Stimulated activated CD4-positive, alpha-beta T cell treated with anti-CD3 and anti-CD28 coated beads, TNF-alpha, amount 100 ng/mL, for 48 hours (primary cell): ENCODE measurements at regions not wholly inside any gene's neighbourhood (a gene's known extent, or its start where the extent isn't known, plus 50 kb on each side); places are given as distances from the start of the nearest gene placed in this dataset.
"Not testable (repeated sequence)": the region's sequence is repeated elsewhere in the genome, so short reads cannot be mapped to it uniquely, and the experiment has no call there.

ENCODE experiments used
- DNase-seq, 3 donors: peaks; one replicate each; pipeline ENCODE4 v3.0.0-alpha.2; 2020; ENCODE audit warnings: low read depth in 3 of 3

GRCh38 chr3:181533811-181534210 lies 177.9 kb upstream of the SOX2 start:
- DNase-seq: no peak

DNA sequence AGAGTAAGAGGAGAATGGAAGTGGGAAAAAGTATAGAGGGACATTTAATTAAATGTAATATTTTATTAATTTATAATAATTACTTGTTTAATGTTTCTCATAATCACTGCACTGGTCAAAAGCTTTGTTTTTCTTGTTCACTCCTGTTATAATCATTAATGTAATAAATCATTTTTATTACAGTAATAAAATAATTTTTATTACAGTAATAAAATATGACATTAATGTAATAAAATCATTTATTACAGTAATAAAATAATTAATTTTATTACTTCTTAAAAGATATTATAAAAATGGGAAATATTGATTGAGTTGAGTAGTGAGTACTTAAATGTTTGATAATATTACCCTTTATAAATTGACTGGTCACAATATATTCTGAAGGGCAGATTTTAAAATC lies 181.1 kb upstream of the SOX2 start:
- DNase-seq: no peak

- DNase-seq: no peak
Observed at GRCh38 chr3:181521831-181522230, 189.9 kb upstream of the SOX2 start.

DNA sequence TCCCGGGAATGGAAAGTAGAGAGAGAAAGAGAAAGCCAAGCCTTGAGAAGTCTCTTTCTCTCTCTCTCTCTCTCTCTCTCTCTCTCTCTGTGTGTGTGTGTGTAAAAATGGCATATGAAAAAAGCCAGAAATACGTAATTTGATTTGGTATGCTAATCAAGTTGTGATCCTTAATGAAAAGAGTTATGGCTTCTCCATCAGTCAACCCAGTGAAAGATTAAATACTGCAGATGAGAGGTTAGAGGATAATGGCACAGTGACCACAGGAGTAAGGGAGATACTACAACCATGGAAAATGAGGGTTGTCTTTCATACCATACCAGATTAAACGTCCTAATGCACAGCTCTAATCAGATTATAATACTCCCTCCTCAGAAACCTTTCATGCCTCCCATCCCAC lies 193.5 kb upstream of the SOX2 start:
- no peak for DNase-seq

- DNase-seq: no peak
Observed at GRCh38 chr3:181512787-181513186, 198.9 kb upstream of the SOX2 start.

DNA sequence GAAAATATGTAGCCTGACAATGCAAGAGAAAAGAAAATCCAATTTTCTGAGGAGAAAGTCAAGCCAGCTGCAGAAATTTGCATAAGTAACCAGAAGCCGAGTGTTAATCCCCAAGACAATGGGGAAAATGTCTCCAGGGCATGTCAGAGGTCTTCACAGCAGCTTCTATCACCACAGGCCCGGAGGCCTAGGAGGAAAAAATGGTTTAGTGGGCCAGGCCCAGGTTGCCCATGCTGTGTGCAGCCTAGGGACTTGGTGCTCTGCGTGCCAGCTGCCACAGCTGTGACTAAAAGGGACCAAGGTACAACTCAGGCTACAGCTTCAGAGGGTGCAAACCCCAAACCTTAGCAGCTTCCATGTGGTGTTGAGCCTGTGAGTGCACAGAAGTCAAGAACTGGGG lies 201.2 kb upstream of the SOX2 start:
- no peak for DNase-seq

DNA sequence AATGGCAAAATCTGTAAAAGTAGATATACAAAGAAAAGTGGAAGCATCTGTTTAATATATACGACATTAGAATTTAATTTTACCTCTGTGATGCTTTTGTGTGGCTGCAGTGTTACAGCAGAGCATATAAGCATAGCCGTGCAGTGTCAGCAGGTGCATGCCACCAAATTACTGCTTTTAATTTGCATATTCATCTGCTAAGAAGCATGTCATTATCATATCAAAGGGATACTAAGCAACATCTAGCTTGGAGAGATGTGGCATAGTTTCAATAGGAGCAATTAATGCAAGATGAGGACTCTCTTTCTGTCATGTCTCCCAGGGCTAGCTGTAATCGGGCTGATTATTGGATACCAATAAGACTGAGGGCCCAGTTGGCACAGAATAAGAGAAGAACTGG lies 214.4 kb upstream of the SOX2 start:
- no peak for DNase-seq

- no peak for DNase-seq
Observed at GRCh38 chr3:181493423-181493822, 218.3 kb upstream of the SOX2 start.

GRCh38 chr3:181488536-181488935 lies 223.2 kb upstream of the SOX2 start:
- no peak for DNase-seq

DNA sequence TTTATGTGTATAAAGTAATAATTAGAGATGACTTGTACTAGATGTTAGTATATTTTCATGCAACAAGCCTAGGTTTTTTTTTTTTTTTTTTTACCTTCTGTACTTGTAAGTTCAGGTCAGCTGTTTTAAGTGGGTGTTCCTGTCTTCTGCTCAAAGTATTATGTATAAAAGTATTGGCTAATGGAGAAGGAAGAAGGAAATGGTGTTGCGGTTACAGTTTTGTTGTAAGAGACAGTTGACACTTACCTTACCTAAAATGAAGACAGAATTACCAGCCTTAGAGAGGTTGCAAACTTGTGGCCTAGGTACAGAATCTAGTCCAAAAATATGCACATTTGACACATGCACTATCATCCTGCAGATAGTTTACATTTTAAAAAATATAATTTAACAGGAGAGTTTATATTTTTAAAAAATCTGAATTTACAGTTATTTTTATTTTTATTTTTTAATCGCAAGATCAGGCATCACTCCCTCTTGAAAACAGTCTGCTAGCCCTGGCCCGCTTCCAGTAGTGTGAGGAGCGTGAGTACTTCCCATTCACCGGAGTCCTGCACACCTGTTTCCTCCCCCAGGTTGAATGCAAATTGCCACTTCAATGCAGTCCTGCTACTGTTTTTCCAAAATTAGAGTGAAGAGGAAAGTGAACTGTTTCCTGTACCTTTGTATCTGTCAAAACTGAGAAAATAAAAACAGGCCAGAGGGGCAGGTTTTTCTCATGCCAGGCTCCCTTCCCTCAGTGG lies 224.3 kb upstream of the SOX2 start:
- no peak for DNase-seq

DNA sequence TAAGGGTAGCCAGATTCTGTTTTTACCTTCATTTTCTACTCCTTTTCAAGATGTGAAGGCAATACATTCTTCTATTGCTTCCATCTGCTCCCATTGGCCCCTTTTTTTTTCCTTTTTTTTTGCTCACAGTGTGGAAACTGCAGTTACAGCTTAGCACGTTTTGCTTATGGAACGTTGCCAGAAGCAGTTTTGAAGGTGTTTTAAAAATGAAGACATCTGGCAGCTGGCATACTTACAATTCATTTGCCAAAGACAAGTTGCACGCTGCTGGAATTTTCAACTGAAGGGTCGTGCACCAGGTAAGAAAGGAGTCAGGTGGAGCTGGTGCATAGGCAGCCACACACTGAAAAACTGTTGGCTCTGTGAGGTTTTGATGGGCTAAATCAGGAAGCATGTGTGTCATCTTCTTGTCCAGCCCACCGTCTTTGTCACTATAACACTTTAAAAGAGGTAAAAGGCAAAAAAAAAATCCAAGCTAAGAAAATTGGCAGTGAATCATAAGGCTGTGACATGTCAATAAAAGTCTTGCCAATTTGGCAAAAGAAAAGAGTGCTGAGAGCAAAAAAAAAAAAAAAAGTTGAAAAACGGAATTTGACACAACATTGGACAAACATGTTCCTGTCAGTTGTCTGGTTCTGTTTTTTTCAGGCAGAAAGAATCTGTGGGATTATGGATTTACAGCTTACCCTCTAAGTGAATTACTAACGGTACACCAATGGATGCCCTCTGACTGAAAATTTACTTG lies 225.4 kb upstream of the SOX2 start:
- no peak for DNase-seq

GRCh38 chr3:181484026-181484425 lies 227.7 kb upstream of the SOX2 start:
- DNase-seq: no peak

GRCh38 chr3:181475146-181475545 lies 236.6 kb upstream of the SOX2 start:
- not testable (repeated sequence) for DNase-seq

DNA sequence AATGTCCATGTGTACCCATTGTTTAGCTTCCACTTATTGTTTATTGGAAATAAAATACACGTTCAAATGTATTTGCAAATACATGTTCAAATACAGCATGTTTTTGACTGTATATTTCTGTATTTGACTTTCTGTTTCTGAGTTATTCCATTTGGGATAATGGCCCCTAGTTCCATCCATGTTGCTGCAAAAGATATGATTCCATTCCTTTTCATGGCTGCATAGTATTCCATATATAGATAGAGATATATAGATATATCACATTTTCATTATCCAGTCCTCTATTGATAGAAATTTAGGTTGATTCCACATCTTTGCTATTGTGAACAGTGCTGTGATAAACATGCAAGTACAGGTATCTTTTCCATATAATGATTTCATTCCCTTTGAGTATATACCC lies 241.4 kb upstream of the SOX2 start:
- DNase-seq: no peak

GRCh38 chr3:181464033-181464694 lies 247.6 kb upstream of the SOX2 start:
- DNase-seq: no peak

DNA sequence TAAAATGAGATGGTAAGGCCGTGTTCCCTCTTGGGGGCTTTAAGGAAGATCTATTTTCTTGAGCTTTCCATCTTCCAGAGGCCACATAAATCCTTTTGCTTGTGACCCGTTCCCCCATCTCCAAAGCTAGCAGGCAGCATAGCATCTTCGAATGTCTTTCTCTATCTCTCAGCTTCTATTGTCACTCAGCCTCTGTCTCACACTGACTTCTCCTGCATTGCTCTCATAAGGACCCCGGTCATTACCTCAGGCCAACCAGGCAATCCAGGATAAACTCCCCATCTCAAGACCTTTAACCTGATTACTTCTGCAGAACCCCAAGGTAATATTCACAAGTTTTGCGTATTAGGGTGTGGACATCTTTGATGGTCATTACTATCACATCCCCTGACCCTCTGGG lies 250.3 kb upstream of the SOX2 start:
- no peak for DNase-seq

DNA sequence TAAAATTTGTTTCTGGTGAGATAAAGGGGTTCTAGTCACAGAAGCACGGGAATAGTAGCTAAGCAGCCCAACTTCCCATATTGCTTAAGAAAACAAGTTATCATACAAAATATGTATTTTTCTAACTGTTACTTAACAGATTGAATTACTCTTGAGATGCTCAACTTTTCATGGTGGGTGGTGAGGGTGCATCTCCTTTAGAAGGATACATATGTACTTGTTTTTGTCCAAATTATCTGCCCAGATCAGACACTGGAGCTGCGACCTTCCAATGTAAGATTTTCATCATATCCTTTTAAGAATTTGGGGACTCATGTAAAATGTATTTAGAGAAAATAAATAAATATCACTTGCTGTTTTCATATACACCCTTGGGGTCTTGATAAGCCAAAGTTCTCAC lies 252.2 kb upstream of the SOX2 start:
- DNase-seq: no peak

- DNase-seq: no peak
Observed at GRCh38 chr3:181458857-181459256, 252.9 kb upstream of the SOX2 start.

- DNase-seq: no peak
Observed at GRCh38 chr3:181457756-181458155, 254.0 kb upstream of the SOX2 start.

DNA sequence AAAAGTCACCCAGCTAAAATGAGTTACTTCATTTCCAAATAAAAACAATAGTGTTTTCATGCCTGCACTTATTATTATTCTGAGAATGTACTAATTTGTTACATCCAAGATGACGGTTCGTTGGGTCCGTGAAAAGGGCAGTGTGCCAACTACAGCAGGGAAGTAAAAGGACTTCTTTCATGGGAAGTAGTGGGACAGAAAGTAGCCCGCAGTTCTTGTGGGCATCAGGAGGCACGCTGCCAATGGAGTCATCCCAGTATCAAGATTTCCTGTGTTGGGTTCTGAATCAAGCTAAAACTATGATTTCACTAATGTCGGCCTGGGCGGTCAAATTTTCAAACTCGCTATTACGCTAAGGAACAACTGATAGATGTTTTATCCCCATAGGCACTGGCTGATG lies 254.5 kb upstream of the SOX2 start:
- DNase-seq: no peak

DNA sequence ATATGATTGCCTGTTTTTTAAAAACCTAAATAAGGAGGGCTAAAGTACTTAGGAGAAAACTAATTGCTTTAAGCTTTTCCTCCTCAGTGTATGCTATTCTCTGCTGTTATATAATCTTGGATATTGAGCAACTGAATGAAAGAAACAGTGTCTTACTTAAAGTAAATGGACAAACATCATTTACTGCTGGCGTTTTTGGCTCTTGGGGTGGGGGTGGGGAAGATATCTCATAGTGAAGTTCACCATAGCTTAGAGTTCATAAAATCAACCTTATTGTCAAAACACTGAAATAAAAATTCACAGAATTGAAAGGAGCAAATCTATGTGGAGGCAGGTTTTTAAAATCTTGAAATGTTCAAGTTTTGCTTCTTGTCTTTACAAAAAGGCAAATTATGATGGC lies 256.4 kb upstream of the SOX2 start:
- no peak for DNase-seq

GRCh38 chr3:181454451-181455027 lies 257.2 kb upstream of the SOX2 start:
- no peak for DNase-seq

DNA sequence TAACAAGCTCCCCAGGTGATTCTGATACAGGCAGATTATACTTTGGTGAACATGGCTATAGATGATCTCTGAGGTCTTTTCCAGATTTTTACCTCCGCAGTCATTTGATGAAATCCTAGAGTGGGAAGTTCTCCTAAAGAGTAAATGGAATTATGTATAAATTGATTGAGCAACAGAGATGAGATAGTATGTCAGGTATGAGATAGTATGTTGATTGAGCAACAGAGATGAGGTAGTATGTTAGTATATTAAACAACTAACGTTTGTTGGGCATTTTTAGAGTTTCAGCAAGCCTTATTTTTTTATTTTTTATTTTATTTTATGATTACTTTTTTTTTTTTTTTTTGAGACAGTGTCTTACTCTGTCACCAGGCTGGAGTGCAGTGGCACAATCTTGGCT lies 265.0 kb upstream of the SOX2 start:
- DNase-seq: no peak
